H1 (cell line): ENCODE measurements at regions not wholly inside any gene's neighbourhood (a gene's known extent, or its start where the extent isn't known, plus 50 kb on each side); places are given as distances from the start of the nearest gene placed in this dataset.

ENCODE experiments used
- CTCF ChIA-PET: fragments of 300-600 bp; sonication (Branson Sonifier 250); formaldehyde crosslinking; loops from one replicate; lab custom pipeline; 2021; ENCODE audit not compliant: partially characterized antibody; lab: Charles Lee
- POLR2A ChIA-PET: fragments of 300-600 bp; sonication (Branson Sonifier 250); formaldehyde crosslinking; loops from one replicate; lab custom pipeline; 2021; ENCODE audit warnings: inconsistent platforms; ENCODE audit not compliant: partially characterized antibody; lab: Charles Lee
- DNase-seq, 2 experiments: peaks; one replicate each; pipeline versions ENCODE4 v3.0.0 to v3.0.0-alpha.2; 2010 to 2022; ENCODE audit warnings: low spot score in 2 of 2, low read depth in 1 of 2, mixed read lengths in 1 of 2
- FAIRE-seq: peaks from 2 replicates; lab custom pipeline; 2011; peaks lifted over from hg19 to GRCh38; lab: Jason Lieb, UNC
- H2AFZ ChIP-seq: 2 replicates; pipeline ENCODE4 v1.8.1; 2012; ENCODE audit warnings: low read length, inconsistent platforms
- H2AK5ac ChIP-seq: 2 replicates; pipeline ENCODE4 v1.6.1; 2013; ENCODE audit warnings: low read depth, low read length
- H2BK120ac ChIP-seq: replicated peaks from 2 replicates; pipeline ENCODE3; 2013; ENCODE audit warnings: low read depth, low read length, inconsistent platforms
- H2BK12ac ChIP-seq: 2 replicates; pipeline ENCODE4 v1.6.1; 2013; ENCODE audit warnings: low read depth, low read length
- H2BK15ac ChIP-seq: 2 replicates; pipeline ENCODE4 v1.6.1; 2013; ENCODE audit warnings: low read length
- H2BK20ac ChIP-seq: 2 replicates; pipeline ENCODE4 v1.6.1; 2013; ENCODE audit warnings: low read length
- H2BK5ac ChIP-seq: 2 replicates; pipeline ENCODE4 v1.6.1; 2013; ENCODE audit warnings: low read depth, low read length
- H3K14ac ChIP-seq: 2 replicates; pipeline ENCODE4 v1.6.1; 2013; ENCODE audit warnings: inconsistent platforms; ENCODE audit not compliant: insufficient read length
- H3K18ac ChIP-seq: 2 replicates; pipeline ENCODE4 v1.6.1; 2013; ENCODE audit warnings: low read length; ENCODE audit errors: extremely low read depth
- H3K23ac ChIP-seq: 2 replicates; pipeline ENCODE4 v1.6.1; 2013; ENCODE audit warnings: inconsistent platforms; ENCODE audit not compliant: insufficient read length
- H3K23me2 ChIP-seq: 2 replicates; pipeline ENCODE4 v1.6.1; 2013; ENCODE audit warnings: low read depth, low read length
- H3K27ac ChIP-seq: 2 replicates; pipeline ENCODE4 v1.6.1; 2011; ENCODE audit warnings: low read depth, low read length, inconsistent platforms
- H3K27me3 ChIP-seq, 4 experiments: replicated peaks in 1 of 4; 1 replicate in 1 of 4; 2 replicates in 3 of 4; pipeline versions ENCODE4 v1.6.1 to v1.8.1; 2011 to 2013; ENCODE audit warnings: low read length in 3 of 4, mild to moderate bottlenecking in 3 of 4, inconsistent platforms in 2 of 4, mixed read lengths in 2 of 4, moderate library complexity in 1 of 4; ENCODE audit not compliant: control insufficient read depth in 3 of 4, insufficient read depth in 3 of 4; ENCODE audit errors: extremely low read depth in 1 of 4
- H3K36me3 ChIP-seq, 4 experiments: 2 replicates each; pipeline versions ENCODE4 v1.6.1 to v1.8.1; 2011 to 2013; ENCODE audit warnings: mild to moderate bottlenecking in 4 of 4, low read length in 3 of 4, moderate library complexity in 2 of 4, control low read depth in 1 of 4, inconsistent platforms in 1 of 4; ENCODE audit not compliant: insufficient read depth in 4 of 4, control insufficient read depth in 2 of 4
- H3K4ac ChIP-seq: replicated peaks from 2 replicates; pipeline ENCODE3; 2013; ENCODE audit warnings: low read length, low read depth, mixed read lengths, inconsistent platforms; ENCODE audit not compliant: insufficient read length
- H3K4me1 ChIP-seq, 4 experiments: replicated peaks in 1 of 4; 1 replicate in 1 of 4; 2 replicates in 3 of 4; pipeline versions ENCODE4 v1.6.1 to v1.8.1; 2011 to 2013; ENCODE audit warnings: low read length in 3 of 4, inconsistent platforms in 2 of 4, mixed read lengths in 1 of 4; ENCODE audit not compliant: insufficient read depth in 4 of 4, control insufficient read depth in 3 of 4
- H3K4me2 ChIP-seq, 2 experiments: 2 replicates each; pipeline versions ENCODE4 v1.6.1 to v1.8.1; 2011 to 2013; ENCODE audit warnings: low read depth in 2 of 2, low read length in 2 of 2, control low read depth in 1 of 2, inconsistent platforms in 1 of 2, mild to moderate bottlenecking in 1 of 2; ENCODE audit not compliant: insufficient read depth in 1 of 2
- H3K4me3 ChIP-seq, 4 experiments: fragments of 200-600, 300-600 bp in 1 of 4; sonication (generic), shearing (Covaris generic), sonication (Bioruptor Twin) in 1 of 4; 2 replicates each; pipeline versions ENCODE4 v1.5.1 to v1.8.1; 2011 to 2016; ENCODE audit warnings: low read length in 4 of 4, low read depth in 3 of 4, control low read depth in 2 of 4, inconsistent platforms in 2 of 4, mild to moderate bottlenecking in 2 of 4, mixed read lengths in 1 of 4, moderate library complexity in 1 of 4; ENCODE audit not compliant: insufficient read depth in 2 of 4; ENCODE audit errors: extremely low read depth in 1 of 4
- H3K56ac ChIP-seq: replicated peaks from 2 replicates; pipeline ENCODE3; 2013; ENCODE audit warnings: low read depth, mild to moderate bottlenecking, mixed read lengths, low read length, inconsistent platforms; ENCODE audit not compliant: insufficient read length
- H3K79me1 ChIP-seq: 2 replicates; pipeline ENCODE4 v1.6.1; 2013; ENCODE audit warnings: low read depth, low read length, control low read depth
- H3K79me2 ChIP-seq, 2 experiments: 2 replicates each; pipeline versions ENCODE4 v1.6.1 to v1.8.1; 2012 to 2013; ENCODE audit warnings: low read length in 2 of 2, mild to moderate bottlenecking in 2 of 2, inconsistent platforms in 1 of 2; ENCODE audit not compliant: insufficient read depth in 2 of 2, control insufficient read depth in 1 of 2
- H3K9ac ChIP-seq, 4 experiments: replicated peaks in 1 of 4; 1 replicate in 1 of 4; 2 replicates in 3 of 4; pipeline versions ENCODE4 v1.6.1 to v1.8.1; 2011 to 2013; ENCODE audit warnings: low read depth in 3 of 4, low read length in 3 of 4, control low read depth in 2 of 4, mild to moderate bottlenecking in 2 of 4, moderate library complexity in 2 of 4, inconsistent platforms in 1 of 4; ENCODE audit errors: extremely low read depth in 1 of 4
- H3K9me3 ChIP-seq, 2 experiments: 2 replicates each; pipeline versions ENCODE4 v1.6.1 to v1.8.1; 2012 to 2013; ENCODE audit warnings: mild to moderate bottlenecking in 2 of 2, moderate library complexity in 2 of 2, control low read depth in 1 of 2, inconsistent platforms in 1 of 2, low read depth in 1 of 2, low read length in 1 of 2, mixed read lengths in 1 of 2; ENCODE audit not compliant: insufficient read depth in 2 of 2
- H4K20me1 ChIP-seq, 2 experiments: replicated peaks in 1 of 2; 2 replicates each; pipeline versions ENCODE3 to v1.8.1; 2011 to 2013; ENCODE audit warnings: inconsistent platforms in 2 of 2, low read length in 2 of 2, mild to moderate bottlenecking in 1 of 2; ENCODE audit not compliant: insufficient read depth in 2 of 2, control insufficient read depth in 1 of 2
- H4K5ac ChIP-seq: 2 replicates; pipeline ENCODE4 v1.6.1; 2013; ENCODE audit warnings: low read length, low read depth, mixed read lengths, inconsistent platforms; ENCODE audit not compliant: insufficient read length
- H4K8ac ChIP-seq: 2 replicates; pipeline ENCODE4 v1.8.0; 2013; ENCODE audit warnings: mild to moderate bottlenecking, moderate library complexity, low read length, inconsistent platforms; ENCODE audit not compliant: insufficient read depth; ENCODE audit errors: extremely low read depth
- H4K91ac ChIP-seq: replicated peaks from 2 replicates; pipeline ENCODE3; 2013; ENCODE audit warnings: low read length, mixed read lengths, inconsistent platforms; ENCODE audit not compliant: insufficient read length
- POLR2AphosphoS5 ChIP-seq: IDR thresholded peaks from 2 replicates; pipeline ENCODE4 v1.6.1; 2011; ENCODE audit warnings: low read depth, low read length
- RBBP5 ChIP-seq: IDR thresholded peaks from 2 replicates; pipeline ENCODE4 v1.7.1; 2012; ENCODE audit warnings: low read depth, mild to moderate bottlenecking, inconsistent platforms, low read length, moderate library complexity, borderline replicate concordance
- SAP30 ChIP-seq: fragments of 300-600 bp; sonication (generic); IDR thresholded peaks from 2 replicates; pipeline ENCODE4 v1.7.1; 2012; ENCODE audit warnings: low read length, moderate library complexity, mild to moderate bottlenecking, inconsistent platforms; ENCODE audit not compliant: insufficient read depth, insufficient replicate concordance

GRCh38 chr1:182215764-182216163 is 154.3 kb upstream of the ZNF648 start:
- Histone ChIP-seq H3K79me1 (no peaks in the 10 kb centered on the region), H3K23me2 (no peaks in the 10 kb centered on the region), H3K4me2 (no peak overlapping the region), H3K4me1 (no peaks in the 10 kb centered on the region), H2BK5ac (no peak overlapping the region), H3K14ac (no peak overlapping the region), H3K36me3 (no peaks in the 10 kb centered on the region), H4K91ac (no peak overlapping the region), H3K56ac (no peak overlapping the region), H2BK120ac (no peak overlapping the region), H3K27me3 (no peaks in the 10 kb centered on the region), H3K4me3 (no peak overlapping the region), H2BK15ac (no peak overlapping the region), H2BK20ac (no peak overlapping the region), H2AK5ac (no peak overlapping the region), H3K23ac (no peak overlapping the region), H3K27ac (no peak overlapping the region), H2BK12ac (no peak overlapping the region), H3K79me2 (no peaks in the 10 kb centered on the region), H3K18ac (no peak overlapping the region), H3K9me3 (no peaks in the 10 kb centered on the region), H2AFZ (no peak overlapping the region), H4K20me1 (no peaks in the 10 kb centered on the region), H3K4ac (no peak overlapping the region), H4K5ac (no peak overlapping the region), H4K8ac (no peak overlapping the region), H3K9ac (no peak overlapping the region)
- ChIA-PET CTCF (interaction anchor here (1.0 kb wide), 2 partner anchors 14 to 19 kb away, joined by 3 to 4 read pairs; no protein-coding TSS in a partner anchor), POLR2A (no interaction called here)
- FAIRE-seq (no peak), DNase-seq (no peak)
- TF ChIP-seq POLR2AphosphoS5 (no peak), SAP30 (no peak), RBBP5 (no peak)
